ENCODE measurements at regions not wholly inside any gene's neighbourhood (a gene's known extent, or its start where the extent isn't known, plus 50 kb on each side); places are given as distances from the start of the nearest gene placed in this dataset.

DNA sequence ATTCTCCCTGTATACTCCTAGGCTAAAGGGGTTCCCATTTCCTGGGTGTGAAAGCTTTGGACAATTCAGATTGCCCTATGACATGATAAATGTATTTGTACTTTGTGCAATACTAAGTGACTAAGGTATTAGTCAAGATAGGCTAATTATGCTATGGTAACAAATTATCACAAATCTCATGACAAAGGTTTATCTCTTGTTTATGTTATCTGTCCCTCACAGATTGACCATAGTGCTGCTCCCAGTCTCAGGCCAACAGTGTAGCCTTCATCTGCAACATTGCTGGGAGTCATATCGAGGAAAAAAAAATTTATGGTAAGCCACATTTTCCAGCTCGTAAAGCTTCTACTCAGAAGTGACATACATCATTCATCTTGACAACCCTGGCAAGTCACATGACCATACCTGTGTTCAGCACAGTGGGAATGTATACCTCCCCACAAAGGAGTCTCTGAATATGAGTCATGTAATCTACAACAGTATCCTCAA lies 346.2 kb downstream of the IGSF11 start:
- no peak overlapping the region for H3K27ac ChIP-seq
- H3K4me3 ChIP-seq (ENCODE audit: low read depth, low read length) = no peak overlapping the region
- no peak overlapping the region for H3K4me2 ChIP-seq (ENCODE audit: low read length)
- H3K36me3 ChIP-seq (ENCODE audit: control insufficient read depth, insufficient read depth, low read length) = no peaks in the 10 kb centered on the region
- H3K9ac ChIP-seq = no peak overlapping the region
- H3K27me3 ChIP-seq (ENCODE audit: control insufficient read depth, insufficient read depth, low read length) = no peaks in the 10 kb centered on the region
- no peaks in the 10 kb centered on the region for H3K9me3 ChIP-seq (ENCODE audit: control insufficient read depth, low read length)
- H2AFZ ChIP-seq = no peak overlapping the region
- no peaks in the 10 kb centered on the region for H3K79me2 ChIP-seq
- no peaks in the 10 kb centered on the region for H3K4me1 ChIP-seq
- TF ChIP-seq CTCF (IDR thresholded peaks at IDR 0.05) = no peak

DNA sequence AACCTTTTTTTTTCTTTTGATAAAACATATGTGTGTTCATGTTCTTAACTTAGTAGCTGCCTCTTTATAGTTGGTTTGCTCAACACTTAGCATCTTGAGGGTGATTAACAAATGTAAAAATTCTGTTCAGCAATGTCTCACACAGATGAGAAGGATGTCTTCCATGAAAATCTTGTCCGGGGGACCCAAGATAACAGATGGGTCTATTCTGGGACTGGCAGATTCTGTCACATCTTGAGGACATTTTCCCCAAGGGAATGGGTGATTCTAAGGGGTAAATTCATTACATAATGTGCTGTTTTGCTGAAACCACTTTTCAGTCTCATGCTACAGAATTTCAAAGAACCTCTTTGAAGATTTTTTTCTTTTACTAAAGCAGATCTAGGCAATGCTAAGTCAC lies 342.2 kb downstream of the IGSF11 start:
- H3K36me3 ChIP-seq (ENCODE audit: control insufficient read depth, insufficient read depth, low read length) = no peaks in the 10 kb centered on the region
- no peak overlapping the region for H2AFZ ChIP-seq
- H3K79me2 ChIP-seq = no peaks in the 10 kb centered on the region
- TF ChIP-seq CTCF (IDR thresholded peaks at IDR 0.05) = no peak
- H3K4me1 ChIP-seq = no peaks in the 10 kb centered on the region
- H3K27ac ChIP-seq = no peak overlapping the region
- no peaks in the 10 kb centered on the region for H3K27me3 ChIP-seq (ENCODE audit: control insufficient read depth, insufficient read depth, low read length)
- H3K9me3 ChIP-seq (ENCODE audit: control insufficient read depth, low read length) = no peaks in the 10 kb centered on the region
- H3K4me3 ChIP-seq (ENCODE audit: low read depth, low read length) = no peak overlapping the region
- no peak overlapping the region for H3K4me2 ChIP-seq (ENCODE audit: low read length)
- no peak overlapping the region for H3K9ac ChIP-seq

- Histone ChIP-seq H3K79me2 (no peaks in the 10 kb centered on the region), H3K4me3 (ENCODE audit: low read depth, low read length) (no peak overlapping the region), H3K9ac (no peak overlapping the region), H3K9me3 (ENCODE audit: control insufficient read depth, low read length) (no peaks in the 10 kb centered on the region), H3K36me3 (ENCODE audit: control insufficient read depth, insufficient read depth, low read length) (no peaks in the 10 kb centered on the region), H3K4me1 (no peaks in the 10 kb centered on the region), H2AFZ (no peak overlapping the region), H3K4me2 (ENCODE audit: low read length) (no peak overlapping the region), H3K27ac (no peak overlapping the region), H3K27me3 (ENCODE audit: control insufficient read depth, insufficient read depth, low read length) (no peaks in the 10 kb centered on the region)
- no peak for TF ChIP-seq CTCF (IDR thresholded peaks at IDR 0.05)
Observed at GRCh38 chr3:118705487-118706219, 329.0 kb downstream of the IGSF11 start.

DNA sequence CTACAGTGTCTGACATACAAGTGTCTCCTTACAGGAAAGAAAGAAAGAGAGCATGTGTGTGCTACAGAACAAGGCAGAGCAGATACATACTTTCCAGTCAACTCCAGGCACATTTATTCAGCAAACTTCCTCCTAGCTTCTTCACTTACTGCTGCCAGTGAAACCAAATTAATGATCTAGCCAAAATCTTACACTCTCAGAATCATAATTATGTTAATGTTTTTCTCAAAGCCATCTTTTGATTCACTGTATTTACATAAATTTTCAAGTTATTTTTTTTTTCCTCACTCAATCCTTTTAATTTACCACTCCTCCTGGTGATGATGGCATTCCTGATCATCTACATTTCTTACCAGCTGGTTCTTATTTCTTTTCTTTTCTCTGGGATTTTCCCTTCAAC lies 326.7 kb downstream of the IGSF11 start:
- no peaks in the 10 kb centered on the region for H3K9me3 ChIP-seq (ENCODE audit: control insufficient read depth, low read length)
- no peak overlapping the region for H3K4me3 ChIP-seq (ENCODE audit: low read depth, low read length)
- no peak overlapping the region for H3K4me2 ChIP-seq (ENCODE audit: low read length)

More for the DNA sequence above, 326.7 kb downstream of the IGSF11 start:
- H3K27ac ChIP-seq = no peak overlapping the region
- no peak overlapping the region for H3K9ac ChIP-seq
- no peaks in the 10 kb centered on the region for H3K79me2 ChIP-seq
- no peak overlapping the region for H2AFZ ChIP-seq
- H3K27me3 ChIP-seq (ENCODE audit: control insufficient read depth, insufficient read depth, low read length) = no peaks in the 10 kb centered on the region
- no peaks in the 10 kb centered on the region for H3K4me1 ChIP-seq
- no peak for TF ChIP-seq CTCF (IDR thresholded peaks at IDR 0.05)
- no peaks in the 10 kb centered on the region for H3K36me3 ChIP-seq (ENCODE audit: control insufficient read depth, insufficient read depth, low read length)

All from parathyroid adenoma (tissue), 2 donors.